SH-SY5Y (cell line): ENCODE measurements at regions not wholly inside any gene's neighbourhood (a gene's known extent, or its start where the extent isn't known, plus 50 kb on each side); places are given as distances from the start of the nearest gene placed in this dataset.

Experiments
- GATA2 ChIP-seq: IDR thresholded peaks from 2 replicates; pipeline ENCODE4 v1.6.1; 2011; ENCODE audit warnings: mild to moderate bottlenecking, low read depth, low read length
- GATA3 ChIP-seq: IDR thresholded peaks from 2 replicates; pipeline ENCODE4 v1.6.1; 2011; ENCODE audit warnings: low read depth, mild to moderate bottlenecking, low read length, moderate library complexity

DNA sequence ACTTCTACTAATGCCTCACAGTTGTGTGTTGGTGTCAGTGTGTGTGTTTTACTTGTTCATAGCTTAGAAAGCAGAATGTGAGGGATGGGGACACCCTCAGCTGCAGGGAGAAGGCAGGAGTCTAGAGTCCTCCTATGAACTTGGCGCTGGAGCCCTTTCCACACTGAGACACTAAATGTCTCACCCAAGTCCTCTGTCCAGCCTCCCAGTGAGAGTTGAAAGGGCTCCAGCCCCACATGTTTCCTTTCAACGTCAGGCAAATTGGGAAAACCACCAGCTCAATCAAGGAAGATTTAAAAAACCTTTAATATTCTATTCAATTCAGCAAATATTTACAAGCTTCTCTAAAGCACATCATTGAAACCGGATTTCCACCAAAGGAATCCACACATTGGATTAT, 167.6 kb upstream of the MSX2 start:
- TF ChIP-seq GATA2 (no peak), GATA3 (no peak)
